B cell (primary cell): ENCODE measurements at regions not wholly inside any gene's neighbourhood (a gene's known extent, or its start where the extent isn't known, plus 50 kb on each side); places are given as distances from the start of the nearest gene placed in this dataset.
"Not testable (repeated sequence)": the region's sequence is repeated elsewhere in the genome, so short reads cannot be mapped to it uniquely, and the experiment has no call there.

ENCODE experiments used
- ATAC-seq: fragments of 200-7000 bp; cut with Tn5 transposase; one replicate; pipeline ENCODE4 v1.10.0; 2021; ENCODE audit warnings: low read depth, mild to moderate bottlenecking, moderate number of reproducible peaks, moderate library complexity
- CTCF ChIA-PET: fragments of 350-600 bp; sonication (Branson Sonifier 250); formaldehyde crosslinking; loops from one replicate; lab custom pipeline; 2021; ENCODE audit warnings: antibody characterized with exemption, inconsistent platforms; lab: Charles Lee
- POLR2A ChIA-PET: fragments of 350-600 bp; sonication (Branson Sonifier 250); formaldehyde crosslinking; loops from one replicate; lab custom pipeline; 2021; ENCODE audit warnings: antibody characterized with exemption; lab: Charles Lee
- DNase-seq: peaks from one replicate; pipeline ENCODE4 v3.0.0; 2013
- H2AFZ ChIP-seq: 2 replicates; pipeline ENCODE4 v1.6.1; 2012; ENCODE audit warnings: mild to moderate bottlenecking, low read depth, low read length; ENCODE audit not compliant: insufficient read depth, poor library complexity, severe bottlenecking
- H3K27ac ChIP-seq, 2 donors: 1 replicate in 1 of 2; 2 replicates in 1 of 2; pipeline ENCODE4 v1.5.1; 2012 to 2013; ENCODE audit warnings: low read length in 2 of 2, mild to moderate bottlenecking in 2 of 2, moderate library complexity in 1 of 2
- H3K27me3 ChIP-seq, 4 experiments: fragments of 200-600 bp in 1 of 4; sonication (generic) in 1 of 4; replicated peaks in 1 of 4; 1 replicate in 2 of 4; 2 replicates in 2 of 4; pipeline versions ENCODE4 v1.6.1 to v1.7.0; 2013 to 2016; ENCODE audit warnings: low read length in 3 of 4, mild to moderate bottlenecking in 2 of 4, mixed read lengths in 1 of 4, moderate library complexity in 1 of 4; ENCODE audit not compliant: insufficient read depth in 4 of 4, control insufficient read depth in 3 of 4; ENCODE audit errors: control extremely low read depth in 1 of 4
- H3K36me3 ChIP-seq, 2 experiments: replicated peaks in 1 of 2; 1 replicate in 1 of 2; 2 replicates in 1 of 2; pipeline versions ENCODE4 v1.6.1 to v1.7.1; 2013; ENCODE audit warnings: low read length in 1 of 2; ENCODE audit not compliant: insufficient read depth in 2 of 2, control insufficient read depth in 1 of 2; ENCODE audit errors: control extremely low read depth in 1 of 2, extremely low read depth in 1 of 2
- H3K4me1 ChIP-seq, 2 donors: fragments of 200-600 bp in 1 of 2; sonication (generic) in 1 of 2; 1 replicate in 1 of 2; 2 replicates in 1 of 2; pipeline versions ENCODE4 v1.5.1 to v1.6.1; 2013 to 2017; ENCODE audit warnings: low read length in 2 of 2; ENCODE audit not compliant: control insufficient read depth in 2 of 2, insufficient read depth in 2 of 2
- H3K4me2 ChIP-seq: replicated peaks from 2 replicates; pipeline ENCODE3; 2012; ENCODE audit warnings: mild to moderate bottlenecking, low read depth, low read length; ENCODE audit not compliant: poor library complexity, severe bottlenecking
- H3K4me3 ChIP-seq, 5 experiments: fragments of 200-600 bp in 1 of 5; sonication (generic) in 1 of 5; 1 replicate in 3 of 5; 2 replicates in 2 of 5; pipeline versions ENCODE4 v1.5.1 to v1.7.0; 2011 to 2016; ENCODE audit warnings: low read length in 4 of 5, mild to moderate bottlenecking in 4 of 5, low read depth in 2 of 5, control low read depth in 1 of 5, moderate library complexity in 1 of 5; ENCODE audit not compliant: insufficient read depth in 1 of 5; ENCODE audit errors: control extremely low read depth in 1 of 5, extremely low read depth in 1 of 5
- H3K79me2 ChIP-seq: fragments of 200-600 bp; sonication (generic); one replicate; pipeline ENCODE4 v1.6.0; 2016; ENCODE audit warnings: low read length; ENCODE audit not compliant: control insufficient read depth, insufficient read depth
- H3K9ac ChIP-seq: fragments of 200-600 bp; sonication (generic); 2 replicates; pipeline ENCODE4 v1.6.1; 2017; ENCODE audit warnings: mild to moderate bottlenecking, low read length, moderate library complexity
- H3K9me3 ChIP-seq, 3 donors: one replicate each; pipeline versions ENCODE4 v1.6.1 to v1.7.1; 2013; ENCODE audit warnings: low read length in 2 of 3; ENCODE audit not compliant: control insufficient read depth in 2 of 3, insufficient read depth in 1 of 3; ENCODE audit errors: control extremely low read depth in 1 of 3
- H4K20me1 ChIP-seq: 2 replicates; pipeline ENCODE4 v1.6.0; 2012; ENCODE audit warnings: mild to moderate bottlenecking, low read length; ENCODE audit not compliant: insufficient read depth, control insufficient read depth, poor library complexity, severe bottlenecking
- H3K27ac Mint-ChIP-seq: one replicate; pipeline ENCODE4 v1.8.0; 2021; ENCODE audit warnings: mixed read lengths
- H3K27me3 Mint-ChIP-seq: one replicate; pipeline ENCODE4 v1.8.0; 2021; ENCODE audit warnings: mixed read lengths
- H3K4me1 Mint-ChIP-seq: one replicate; pipeline ENCODE4 v1.8.0; 2021; ENCODE audit warnings: mixed read lengths
- H3K4me3 Mint-ChIP-seq: one replicate; pipeline ENCODE4 v1.8.0; 2021; ENCODE audit warnings: mixed read lengths
- H3K9me3 Mint-ChIP-seq: one replicate; pipeline ENCODE4 v1.8.0; 2022; ENCODE audit warnings: mixed read lengths; ENCODE audit not compliant: insufficient read depth
- EZH2 ChIP-seq: IDR thresholded peaks from 2 replicates; pipeline ENCODE4 v1.6.1; 2012; ENCODE audit warnings: borderline replicate concordance, low read depth, mild to moderate bottlenecking, moderate library complexity, low read length; ENCODE audit not compliant: insufficient read depth, poor library complexity, severe bottlenecking
- WGBS: methylation state at CpG from one replicate; pipeline ENCODE4 v1.1.5; 2013; ENCODE audit warnings: missing lambda C conversion rate; ENCODE audit not compliant: insufficient coverage; 5-methylcytosine and 5-hydroxymethylcytosine counted together
- intact Hi-C: fragments of 100-400 bp; cut with micrococcal nuclease; formaldehyde crosslinking; loops from one replicate; pipeline ENCODE4 v1.10.0; 2022
- TF ChIP-seq, protein P1 (sequence below): fragments of 200-600 bp; IDR thresholded peaks from one replicate; pipeline ENCODE4 v1.8.0; 2022; ENCODE audit warnings: antibody characterized with exemption, mild to moderate bottlenecking

- CTCF ChIA-PET, result no interaction called here
- Histone ChIP-seq H3K4me3 (no peak overlapping the region), H3K9me3 (no peaks in the 10 kb centered on the region), H3K4me1 (no peaks in the 10 kb centered on the region), H3K36me3 (no peaks in the 10 kb centered on the region), H3K27me3 (no peaks in the 10 kb centered on the region), H3K27ac (no peak overlapping the region), H3K4me2 (no peak overlapping the region), H2AFZ (no peak overlapping the region), H3K9ac (no peak overlapping the region), H4K20me1 (no peaks in the 10 kb centered on the region), H3K79me2 (no peaks in the 10 kb centered on the region)
- TF ChIP-seq EZH2, result no peak
- TF ChIP-seq, protein P1, sequence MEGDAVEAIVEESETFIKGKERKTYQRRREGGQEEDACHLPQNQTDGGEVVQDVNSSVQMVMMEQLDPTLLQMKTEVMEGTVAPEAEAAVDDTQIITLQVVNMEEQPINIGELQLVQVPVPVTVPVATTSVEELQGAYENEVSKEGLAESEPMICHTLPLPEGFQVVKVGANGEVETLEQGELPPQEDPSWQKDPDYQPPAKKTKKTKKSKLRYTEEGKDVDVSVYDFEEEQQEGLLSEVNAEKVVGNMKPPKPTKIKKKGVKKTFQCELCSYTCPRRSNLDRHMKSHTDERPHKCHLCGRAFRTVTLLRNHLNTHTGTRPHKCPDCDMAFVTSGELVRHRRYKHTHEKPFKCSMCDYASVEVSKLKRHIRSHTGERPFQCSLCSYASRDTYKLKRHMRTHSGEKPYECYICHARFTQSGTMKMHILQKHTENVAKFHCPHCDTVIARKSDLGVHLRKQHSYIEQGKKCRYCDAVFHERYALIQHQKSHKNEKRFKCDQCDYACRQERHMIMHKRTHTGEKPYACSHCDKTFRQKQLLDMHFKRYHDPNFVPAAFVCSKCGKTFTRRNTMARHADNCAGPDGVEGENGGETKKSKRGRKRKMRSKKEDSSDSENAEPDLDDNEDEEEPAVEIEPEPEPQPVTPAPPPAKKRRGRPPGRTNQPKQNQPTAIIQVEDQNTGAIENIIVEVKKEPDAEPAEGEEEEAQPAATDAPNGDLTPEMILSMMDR, result no peak
- no peak overlapping the region for H3K4me3 Mint-ChIP-seq
- intact Hi-C loops, result no loop called here
- ATAC-seq (no peak), DNase-seq (no peak)
- no peaks in the 10 kb centered on the region for H3K9me3 Mint-ChIP-seq
- POLR2A ChIA-PET, result no interaction called here
- H3K27me3 Mint-ChIP-seq, result peaks cover 7% of the 10 kb centered on the region
- H3K4me1 Mint-ChIP-seq, result no peaks in the 10 kb centered on the region
- no peak overlapping the region for H3K27ac Mint-ChIP-seq
These were observed 561.2 kb upstream of the C16orf82 start for GRCh38 chr16:26505496-26505895.

DNA sequence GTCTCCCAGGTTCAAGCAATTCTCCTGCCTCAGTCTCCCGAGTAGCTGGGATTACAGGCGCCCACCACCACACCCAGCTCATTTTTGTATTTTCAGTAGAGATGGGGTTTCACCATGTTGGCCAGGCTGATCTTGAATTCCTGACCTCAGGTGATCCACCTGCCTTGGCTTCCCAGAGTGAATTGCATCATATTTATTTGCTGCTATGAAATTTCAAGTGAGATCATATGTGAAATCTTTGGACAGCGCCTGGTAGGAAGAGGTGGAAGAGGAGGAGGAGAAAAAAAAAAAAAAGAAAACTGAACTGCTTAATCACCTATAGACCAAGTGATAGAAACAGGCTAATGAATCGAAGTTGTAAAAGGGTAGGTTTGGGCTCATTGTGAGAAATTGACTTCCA is 557.8 kb upstream of the C16orf82 start:
- H3K9ac ChIP-seq, H3K4me2 ChIP-seq, H3K9me3 ChIP-seq, H4K20me1 ChIP-seq, H3K4me3 ChIP-seq, H3K27me3 ChIP-seq, H3K4me3 Mint-ChIP-seq, H3K36me3 ChIP-seq, H3K27me3 Mint-ChIP-seq, POLR2A ChIA-PET, H3K27ac ChIP-seq, H3K79me2 ChIP-seq, ATAC-seq, H3K9me3 Mint-ChIP-seq, H3K4me1 ChIP-seq, H3K27ac Mint-ChIP-seq, CTCF ChIA-PET, DNase-seq, intact Hi-C loops, H2AFZ ChIP-seq, H3K4me1 Mint-ChIP-seq: not testable (repeated sequence)
- WGBS, result no CpG with 5 or more reads among the region's 4 CpGs
